DMS79 (cell line): ENCODE measurements at regions not wholly inside any gene's neighbourhood (a gene's known extent, or its start where the extent isn't known, plus 50 kb on each side); places are given as distances from the start of the nearest gene placed in this dataset.

Source experiments
- DNase-seq: peaks from one replicate; lab custom pipeline; 2025; lab: John Stamatoyannopoulos, UW

- no peak for DNase-seq
Observed at GRCh38 chr18:67742525-67742924, 226.0 kb upstream of the DSEL start.

GRCh38 chr18:67735506-67735905 lies 219.0 kb upstream of the DSEL start:
- no peak for DNase-seq

GRCh38 chr18:67733088-67733487 lies 216.6 kb upstream of the DSEL start:
- no peak for DNase-seq

- DNase-seq: no peak
Observed at GRCh38 chr18:67731851-67732250, 215.3 kb upstream of the DSEL start.

- DNase-seq: no peak
Observed at GRCh38 chr18:67730886-67731285, 214.4 kb upstream of the DSEL start.

- DNase-seq: no peak
Observed at GRCh38 chr18:67728364-67728763, 211.8 kb upstream of the DSEL start.

- no peak for DNase-seq
Observed at GRCh38 chr18:67726882-67727281, 210.4 kb upstream of the DSEL start.

GRCh38 chr18:67717800-67718199 lies 201.3 kb upstream of the DSEL start:
- DNase-seq: no peak

- DNase-seq: no peak
Observed at GRCh38 chr18:67715567-67715966, 199.0 kb upstream of the DSEL start.

- DNase-seq: no peak
Observed at GRCh38 chr18:67710639-67711038, 194.1 kb upstream of the DSEL start.

GRCh38 chr18:67705748-67706147 lies 189.2 kb upstream of the DSEL start:
- no peak for DNase-seq

- no peak for DNase-seq
Observed at GRCh38 chr18:67695684-67696083, 179.2 kb upstream of the DSEL start.

- no peak for DNase-seq
Observed at GRCh38 chr18:67694787-67695186, 178.3 kb upstream of the DSEL start.

- DNase-seq: no peak
Observed at GRCh38 chr18:67692811-67693210, 176.3 kb upstream of the DSEL start.

GRCh38 chr18:67682516-67682915 lies 166.0 kb upstream of the DSEL start:
- no peak for DNase-seq

- no peak for DNase-seq
Observed at GRCh38 chr18:67677489-67677888, 161.0 kb upstream of the DSEL start.

- DNase-seq: no peak
Observed at GRCh38 chr18:67672716-67673115, 156.2 kb upstream of the DSEL start.

- DNase-seq: no peak
Observed at GRCh38 chr18:67672155-67672554, 155.6 kb upstream of the DSEL start.

- no peak for DNase-seq
Observed at GRCh38 chr18:67670024-67670543, 153.6 kb upstream of the DSEL start.

GRCh38 chr18:67665266-67665665 lies 148.7 kb upstream of the DSEL start:
- DNase-seq: no peak

GRCh38 chr18:67662996-67663395 lies 146.5 kb upstream of the DSEL start:
- DNase-seq: no peak

- no peak for DNase-seq
Observed at GRCh38 chr18:67661555-67661954, 145.0 kb upstream of the DSEL start.

- DNase-seq: no peak
Observed at GRCh38 chr18:67654101-67654500, 137.6 kb upstream of the DSEL start.

- no peak for DNase-seq
Observed at GRCh38 chr18:67652288-67652687, 135.8 kb upstream of the DSEL start.

- DNase-seq: no peak
Observed at GRCh38 chr18:67651438-67651837, 134.9 kb upstream of the DSEL start.
